Keratinocyte (primary cell): ENCODE measurements at regions not wholly inside any gene's neighbourhood (a gene's known extent, or its start where the extent isn't known, plus 50 kb on each side); places are given as distances from the start of the nearest gene placed in this dataset.

Source experiments
- EZH2 ChIP-seq: IDR thresholded peaks from one replicate; pipeline ENCODE4 v1.6.1; 2012; ENCODE audit warnings: inconsistent platforms, mild to moderate bottlenecking, low read length, moderate library complexity
- TF ChIP-seq, protein P1 (sequence below), 3 experiments: IDR thresholded peaks in 1 of 3; conservative IDR thresholded peaks in 1 of 3; optimal IDR thresholded peaks in 1 of 3; 2 replicates in 2 of 3; 3 replicates in 1 of 3; pipeline versions ENCODE3 to v1.5.1; 2011; ENCODE audit warnings: low read length in 3 of 3, mild to moderate bottlenecking in 3 of 3, moderate library complexity in 2 of 3, control low read depth in 1 of 3, inconsistent platforms in 1 of 3; ENCODE audit not compliant: insufficient read depth in 2 of 3; ENCODE audit errors: extremely low read depth in 1 of 3

DNA sequence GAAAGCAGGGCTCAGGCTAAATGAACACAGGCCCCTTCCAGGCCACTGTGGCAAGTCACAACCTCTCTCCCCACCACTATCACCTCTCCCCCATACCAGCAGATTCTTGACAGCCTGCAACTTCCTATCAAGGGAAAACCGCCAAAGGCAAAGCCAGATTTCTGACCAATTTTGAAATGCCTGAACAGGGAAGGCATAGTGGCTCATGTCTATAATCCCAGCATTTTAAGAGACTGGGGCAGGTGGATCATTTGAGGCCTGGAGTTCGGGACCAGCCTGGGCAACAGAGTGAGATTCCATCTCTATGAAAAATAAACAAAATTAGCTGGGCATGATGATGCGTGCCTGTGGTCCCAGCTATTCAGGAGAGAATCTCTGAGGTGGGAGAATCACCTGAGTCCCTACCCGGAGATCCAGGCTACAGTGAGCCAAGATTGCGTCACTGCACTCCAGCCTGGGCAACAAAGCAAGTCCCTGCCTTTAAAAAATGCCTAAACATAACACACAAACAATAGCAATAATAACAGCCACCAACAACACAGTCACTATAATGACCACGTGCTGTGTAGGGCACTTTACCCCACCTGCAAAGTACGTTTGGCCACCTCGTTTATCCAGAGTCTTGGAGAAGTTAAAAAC, 75.5 kb upstream of the GLI2 start:
- no peak for TF ChIP-seq EZH2
- TF ChIP-seq, protein P1, sequence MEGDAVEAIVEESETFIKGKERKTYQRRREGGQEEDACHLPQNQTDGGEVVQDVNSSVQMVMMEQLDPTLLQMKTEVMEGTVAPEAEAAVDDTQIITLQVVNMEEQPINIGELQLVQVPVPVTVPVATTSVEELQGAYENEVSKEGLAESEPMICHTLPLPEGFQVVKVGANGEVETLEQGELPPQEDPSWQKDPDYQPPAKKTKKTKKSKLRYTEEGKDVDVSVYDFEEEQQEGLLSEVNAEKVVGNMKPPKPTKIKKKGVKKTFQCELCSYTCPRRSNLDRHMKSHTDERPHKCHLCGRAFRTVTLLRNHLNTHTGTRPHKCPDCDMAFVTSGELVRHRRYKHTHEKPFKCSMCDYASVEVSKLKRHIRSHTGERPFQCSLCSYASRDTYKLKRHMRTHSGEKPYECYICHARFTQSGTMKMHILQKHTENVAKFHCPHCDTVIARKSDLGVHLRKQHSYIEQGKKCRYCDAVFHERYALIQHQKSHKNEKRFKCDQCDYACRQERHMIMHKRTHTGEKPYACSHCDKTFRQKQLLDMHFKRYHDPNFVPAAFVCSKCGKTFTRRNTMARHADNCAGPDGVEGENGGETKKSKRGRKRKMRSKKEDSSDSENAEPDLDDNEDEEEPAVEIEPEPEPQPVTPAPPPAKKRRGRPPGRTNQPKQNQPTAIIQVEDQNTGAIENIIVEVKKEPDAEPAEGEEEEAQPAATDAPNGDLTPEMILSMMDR (optimal IDR thresholded peaks at IDR 0.05 in 1 of 3, IDR thresholded peaks at IDR 0.05 in 1 of 3, conservative IDR thresholded peaks at IDR 0.05 in 1 of 3; ENCODE audit: extremely low read depth in 1 of 3, insufficient read depth in 2 of 3, low read length in 3 of 3) = no peak
